Keratinocyte (primary cell): ENCODE measurements at regions not wholly inside any gene's neighbourhood (a gene's known extent, or its start where the extent isn't known, plus 50 kb on each side); places are given as distances from the start of the nearest gene placed in this dataset.

Experiments
- EZH2 ChIP-seq: IDR thresholded peaks from one replicate; pipeline ENCODE4 v1.6.1; 2012; ENCODE audit warnings: inconsistent platforms, mild to moderate bottlenecking, low read length, moderate library complexity
- TF ChIP-seq, protein P1 (sequence below), 3 experiments: IDR thresholded peaks in 1 of 3; conservative IDR thresholded peaks in 1 of 3; optimal IDR thresholded peaks in 1 of 3; 2 replicates in 2 of 3; 3 replicates in 1 of 3; pipeline versions ENCODE3 to v1.5.1; 2011; ENCODE audit warnings: low read length in 3 of 3, mild to moderate bottlenecking in 3 of 3, moderate library complexity in 2 of 3, control low read depth in 1 of 3, inconsistent platforms in 1 of 3; ENCODE audit not compliant: insufficient read depth in 2 of 3; ENCODE audit errors: extremely low read depth in 1 of 3

DNA sequence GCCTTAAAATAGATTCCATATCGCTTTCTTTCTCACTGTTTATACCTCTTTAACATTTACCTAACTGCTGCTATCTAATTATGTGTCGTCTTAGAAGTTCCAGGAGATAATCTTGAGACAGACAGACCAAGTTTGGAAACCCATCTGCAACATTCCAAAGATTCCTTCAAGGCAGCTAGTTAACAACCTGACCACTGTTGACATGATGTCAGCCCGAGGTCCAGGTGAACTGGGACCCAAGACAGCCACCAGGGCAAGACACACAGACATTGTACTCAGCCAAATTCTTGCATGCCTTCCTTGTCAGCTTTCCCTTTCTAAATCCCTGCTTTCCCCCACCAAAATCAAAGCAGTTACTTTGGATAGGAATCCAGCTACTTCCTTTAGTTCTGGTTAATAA lies 1476.5 kb upstream of the PRR20A start:
- TF ChIP-seq, protein P1, sequence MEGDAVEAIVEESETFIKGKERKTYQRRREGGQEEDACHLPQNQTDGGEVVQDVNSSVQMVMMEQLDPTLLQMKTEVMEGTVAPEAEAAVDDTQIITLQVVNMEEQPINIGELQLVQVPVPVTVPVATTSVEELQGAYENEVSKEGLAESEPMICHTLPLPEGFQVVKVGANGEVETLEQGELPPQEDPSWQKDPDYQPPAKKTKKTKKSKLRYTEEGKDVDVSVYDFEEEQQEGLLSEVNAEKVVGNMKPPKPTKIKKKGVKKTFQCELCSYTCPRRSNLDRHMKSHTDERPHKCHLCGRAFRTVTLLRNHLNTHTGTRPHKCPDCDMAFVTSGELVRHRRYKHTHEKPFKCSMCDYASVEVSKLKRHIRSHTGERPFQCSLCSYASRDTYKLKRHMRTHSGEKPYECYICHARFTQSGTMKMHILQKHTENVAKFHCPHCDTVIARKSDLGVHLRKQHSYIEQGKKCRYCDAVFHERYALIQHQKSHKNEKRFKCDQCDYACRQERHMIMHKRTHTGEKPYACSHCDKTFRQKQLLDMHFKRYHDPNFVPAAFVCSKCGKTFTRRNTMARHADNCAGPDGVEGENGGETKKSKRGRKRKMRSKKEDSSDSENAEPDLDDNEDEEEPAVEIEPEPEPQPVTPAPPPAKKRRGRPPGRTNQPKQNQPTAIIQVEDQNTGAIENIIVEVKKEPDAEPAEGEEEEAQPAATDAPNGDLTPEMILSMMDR (optimal IDR thresholded peaks at IDR 0.05 in 1 of 3, IDR thresholded peaks at IDR 0.05 in 1 of 3, conservative IDR thresholded peaks at IDR 0.05 in 1 of 3; ENCODE audit: extremely low read depth in 1 of 3, insufficient read depth in 2 of 3, low read length in 3 of 3) = no peak
- no peak for TF ChIP-seq EZH2
